ENCODE measurements at regions not wholly inside any gene's neighbourhood (a gene's known extent, or its start where the extent isn't known, plus 50 kb on each side); places are given as distances from the start of the nearest gene placed in this dataset.

DNA sequence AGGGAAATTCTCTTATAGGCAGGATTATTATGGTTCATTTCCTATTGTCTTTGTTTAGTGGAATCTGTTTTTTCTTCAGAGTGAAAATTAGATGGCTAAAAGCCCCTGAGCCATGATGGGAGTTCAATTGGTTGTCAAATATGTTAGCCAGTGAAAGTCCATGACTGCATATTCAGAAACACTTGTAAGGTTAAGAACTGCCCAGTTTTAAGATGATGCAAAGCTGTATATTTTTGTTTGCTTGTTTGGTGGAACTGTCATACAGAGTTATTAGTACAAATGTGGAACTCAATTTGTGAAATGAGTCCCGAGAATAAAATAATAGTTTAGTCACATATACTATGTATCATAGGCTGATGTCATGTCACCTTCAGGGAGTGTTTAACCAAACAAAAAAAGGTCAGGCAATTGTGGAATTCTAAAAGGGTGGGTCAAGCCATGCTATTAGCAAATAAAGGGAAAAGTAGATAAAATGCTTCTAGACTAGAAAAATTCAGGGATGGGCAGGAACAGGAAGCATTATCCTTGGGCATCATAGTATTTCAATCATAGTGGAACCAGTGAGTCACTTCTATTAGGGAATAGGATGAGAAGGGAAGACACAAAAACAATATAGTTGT, 248.3 kb upstream of the SLITRK1 start (continued):
- TF ChIP-seq, protein P1, sequence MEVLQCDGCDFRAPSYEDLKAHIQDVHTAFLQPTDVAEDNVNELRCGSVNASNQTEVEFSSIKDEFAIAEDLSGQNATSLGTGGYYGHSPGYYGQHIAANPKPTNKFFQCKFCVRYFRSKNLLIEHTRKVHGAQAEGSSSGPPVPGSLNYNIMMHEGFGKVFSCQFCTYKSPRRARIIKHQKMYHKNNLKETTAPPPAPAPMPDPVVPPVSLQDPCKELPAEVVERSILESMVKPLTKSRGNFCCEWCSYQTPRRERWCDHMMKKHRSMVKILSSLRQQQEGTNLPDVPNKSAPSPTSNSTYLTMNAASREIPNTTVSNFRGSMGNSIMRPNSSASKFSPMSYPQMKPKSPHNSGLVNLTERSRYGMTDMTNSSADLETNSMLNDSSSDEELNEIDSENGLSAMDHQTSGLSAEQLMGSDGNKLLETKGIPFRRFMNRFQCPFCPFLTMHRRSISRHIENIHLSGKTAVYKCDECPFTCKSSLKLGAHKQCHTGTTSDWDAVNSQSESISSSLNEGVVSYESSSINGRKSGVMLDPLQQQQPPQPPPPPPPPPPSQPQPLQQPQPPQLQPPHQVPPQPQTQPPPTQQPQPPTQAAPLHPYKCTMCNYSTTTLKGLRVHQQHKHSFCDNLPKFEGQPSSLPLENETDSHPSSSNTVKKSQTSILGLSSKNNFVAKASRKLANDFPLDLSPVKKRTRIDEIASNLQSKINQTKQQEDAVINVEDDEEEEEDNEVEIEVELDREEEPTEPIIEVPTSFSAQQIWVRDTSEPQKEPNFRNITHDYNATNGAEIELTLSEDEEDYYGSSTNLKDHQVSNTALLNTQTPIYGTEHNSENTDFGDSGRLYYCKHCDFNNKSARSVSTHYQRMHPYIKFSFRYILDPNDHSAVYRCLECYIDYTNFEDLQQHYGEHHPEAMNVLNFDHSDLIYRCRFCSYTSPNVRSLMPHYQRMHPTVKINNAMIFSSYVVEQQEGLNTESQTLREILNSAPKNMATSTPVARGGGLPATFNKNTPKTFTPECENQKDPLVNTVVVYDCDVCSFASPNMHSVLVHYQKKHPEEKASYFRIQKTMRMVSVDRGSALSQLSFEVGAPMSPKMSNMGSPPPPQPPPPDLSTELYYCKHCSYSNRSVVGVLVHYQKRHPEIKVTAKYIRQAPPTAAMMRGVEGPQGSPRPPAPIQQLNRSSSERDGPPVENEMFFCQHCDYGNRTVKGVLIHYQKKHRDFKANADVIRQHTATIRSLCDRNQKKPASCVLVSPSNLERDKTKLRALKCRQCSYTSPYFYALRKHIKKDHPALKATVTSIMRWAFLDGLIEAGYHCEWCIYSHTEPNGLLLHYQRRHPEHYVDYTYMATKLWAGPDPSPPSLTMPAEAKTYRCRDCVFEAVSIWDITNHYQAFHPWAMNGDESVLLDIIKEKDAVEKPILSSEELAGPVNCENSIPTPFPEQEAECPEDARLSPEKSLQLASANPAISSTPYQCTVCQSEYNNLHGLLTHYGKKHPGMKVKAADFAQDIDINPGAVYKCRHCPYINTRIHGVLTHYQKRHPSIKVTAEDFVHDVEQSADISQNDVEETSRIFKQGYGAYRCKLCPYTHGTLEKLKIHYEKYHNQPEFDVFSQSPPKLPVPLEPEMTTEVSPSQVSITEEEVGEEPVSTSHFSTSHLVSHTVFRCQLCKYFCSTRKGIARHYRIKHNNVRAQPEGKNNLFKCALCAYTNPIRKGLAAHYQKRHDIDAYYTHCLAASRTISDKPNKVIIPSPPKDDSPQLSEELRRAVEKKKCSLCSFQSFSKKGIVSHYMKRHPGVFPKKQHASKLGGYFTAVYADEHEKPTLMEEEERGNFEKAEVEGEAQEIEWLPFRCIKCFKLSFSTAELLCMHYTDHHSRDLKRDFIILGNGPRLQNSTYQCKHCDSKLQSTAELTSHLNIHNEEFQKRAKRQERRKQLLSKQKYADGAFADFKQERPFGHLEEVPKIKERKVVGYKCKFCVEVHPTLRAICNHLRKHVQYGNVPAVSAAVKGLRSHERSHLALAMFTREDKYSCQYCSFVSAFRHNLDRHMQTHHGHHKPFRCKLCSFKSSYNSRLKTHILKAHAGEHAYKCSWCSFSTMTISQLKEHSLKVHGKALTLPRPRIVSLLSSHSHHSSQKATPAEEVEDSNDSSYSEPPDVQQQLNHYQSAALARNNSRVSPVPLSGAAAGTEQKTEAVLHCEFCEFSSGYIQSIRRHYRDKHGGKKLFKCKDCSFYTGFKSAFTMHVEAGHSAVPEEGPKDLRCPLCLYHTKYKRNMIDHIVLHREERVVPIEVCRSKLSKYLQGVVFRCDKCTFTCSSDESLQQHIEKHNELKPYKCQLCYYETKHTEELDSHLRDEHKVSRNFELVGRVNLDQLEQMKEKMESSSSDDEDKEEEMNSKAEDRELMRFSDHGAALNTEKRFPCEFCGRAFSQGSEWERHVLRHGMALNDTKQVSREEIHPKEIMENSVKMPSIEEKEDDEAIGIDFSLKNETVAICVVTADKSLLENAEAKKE (CRISPR knock-in tag; IDR thresholded peaks at IDR 0.05) = no peak

DNA sequence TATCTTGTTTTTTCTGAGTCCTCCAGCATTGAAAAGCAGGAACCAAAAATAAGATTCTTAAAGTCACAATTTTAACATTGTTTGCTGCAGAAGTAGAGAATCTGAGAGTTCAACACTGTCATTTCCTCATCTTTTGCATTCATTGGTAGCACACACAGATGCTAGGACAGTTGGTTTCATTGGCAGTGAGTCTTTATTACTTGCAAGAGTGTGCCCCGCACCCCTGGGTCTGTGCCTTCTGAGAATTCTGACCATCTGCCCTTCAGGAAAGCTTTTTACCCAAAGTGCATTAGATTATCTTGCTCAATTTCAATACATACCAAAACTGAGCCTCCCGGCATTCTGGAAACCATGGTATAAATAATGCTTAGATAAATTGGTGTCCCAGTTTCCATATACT, 247.7 kb upstream of the SLITRK1 start:
- no peak for ATAC-seq

DNA sequence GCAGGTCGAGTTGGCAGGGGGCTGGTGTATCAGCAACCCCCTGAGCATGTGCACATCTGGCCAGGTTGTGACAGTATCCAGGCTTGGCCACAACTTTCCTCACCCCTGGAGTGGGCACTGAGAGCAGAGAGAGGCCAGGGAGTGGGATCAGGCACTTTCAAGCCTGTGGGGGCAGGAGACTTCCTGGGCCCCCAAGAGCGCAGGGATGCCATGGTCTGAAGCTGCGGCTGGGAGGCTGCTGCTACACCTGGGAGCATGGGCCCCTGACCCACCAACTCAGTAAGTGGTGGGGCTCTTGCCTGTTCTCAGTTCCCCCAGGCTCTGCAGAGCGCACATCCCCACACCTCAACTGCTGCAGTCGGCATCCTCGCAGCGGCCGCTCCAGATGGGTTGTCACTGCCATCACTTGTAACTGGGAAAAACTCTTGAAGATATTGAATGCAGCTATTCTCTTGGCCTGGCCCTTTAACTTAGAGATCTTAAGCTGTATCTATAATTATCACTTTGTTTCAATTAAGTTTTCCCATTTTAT, 245.4 kb upstream of the SLITRK1 start:
- H3K27me3 ChIP-seq (ENCODE audit: insufficient read depth) = no peaks in the 10 kb centered on the region
- Mint-ChIP-seq H3K4me1 (no peaks in the 10 kb centered on the region), H3K4me3 (no peak overlapping the region), H3K27ac (no peak overlapping the region), H3K9me3 (no peaks in the 10 kb centered on the region), H3K36me3 (ENCODE audit: low read depth) (no peaks in the 10 kb centered on the region; the same call in 2 of the 3 replicates), H3K27me3 (ENCODE audit: insufficient read depth, low read depth, poor library complexity) (no peaks in the 10 kb centered on the region)
- H3K4me3 ChIP-seq = no peak overlapping the region
- no peaks in the 10 kb centered on the region for H3K79me2 ChIP-seq (replicated peaks; ENCODE audit: insufficient read depth)
- DNase-seq (ENCODE audit: low spot score) (no peak), ATAC-seq (no peak)
- H3K27ac ChIP-seq (ENCODE audit: low read depth) = no peak overlapping the region
- no peak overlapping the region for H2AFZ ChIP-seq
- no peaks in the 10 kb centered on the region for H3K4me1 ChIP-seq (ENCODE audit: insufficient read depth)
- H3K4me2 ChIP-seq = no peak overlapping the region
- no peaks in the 10 kb centered on the region for H3K9me2 ChIP-seq (ENCODE audit: insufficient read depth)
- H3F3A ChIP-seq (replicated peaks; ENCODE audit: low read depth) = no peaks in the 10 kb centered on the region
- H4K20me1 ChIP-seq (replicated peaks; ENCODE audit: insufficient read depth) = no peaks in the 10 kb centered on the region
- TF ChIP-seq STAT1 (IDR thresholded peaks at IDR 0.05; ENCODE audit: unreplicated experiment) (no peak), ZNF331 (CRISPR knock-in tag; IDR thresholded peaks at IDR 0.05; ENCODE audit: low read depth) (no peak), JUNB (IDR thresholded peaks at IDR 0.05; ENCODE audit: unreplicated experiment) (no peak), NANOG (IDR thresholded peaks at IDR 0.05; ENCODE audit: borderline replicate concordance) (no peak), EZH2 (IDR thresholded peaks at IDR 0.05; ENCODE audit: low read depth, unreplicated experiment) (no peak), POLR2AphosphoS5 (IDR thresholded peaks at IDR 0.05; ENCODE audit: low read depth) (no peak), ZNF114 (CRISPR knock-in tag; IDR thresholded peaks at IDR 0.05) (no peak)
- TF ChIP-seq, protein P2, sequence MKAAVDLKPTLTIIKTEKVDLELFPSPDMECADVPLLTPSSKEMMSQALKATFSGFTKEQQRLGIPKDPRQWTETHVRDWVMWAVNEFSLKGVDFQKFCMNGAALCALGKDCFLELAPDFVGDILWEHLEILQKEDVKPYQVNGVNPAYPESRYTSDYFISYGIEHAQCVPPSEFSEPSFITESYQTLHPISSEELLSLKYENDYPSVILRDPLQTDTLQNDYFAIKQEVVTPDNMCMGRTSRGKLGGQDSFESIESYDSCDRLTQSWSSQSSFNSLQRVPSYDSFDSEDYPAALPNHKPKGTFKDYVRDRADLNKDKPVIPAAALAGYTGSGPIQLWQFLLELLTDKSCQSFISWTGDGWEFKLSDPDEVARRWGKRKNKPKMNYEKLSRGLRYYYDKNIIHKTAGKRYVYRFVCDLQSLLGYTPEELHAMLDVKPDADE (IDR thresholded peaks at IDR 0.05) = no peak
- no peaks in the 10 kb centered on the region for H3K36me3 ChIP-seq (ENCODE audit: insufficient read depth)

More for the DNA sequence above, 247.7 kb upstream of the SLITRK1 start:
- no peak for TF ChIP-seq EZH2phosphoT487 (IDR thresholded peaks at IDR 0.05; ENCODE audit: unreplicated experiment)
- no peak for TF ChIP-seq POLR2AphosphoS5 (IDR thresholded peaks at IDR 0.05; ENCODE audit: low read depth)
- H3K27ac ChIP-seq (ENCODE audit: low read depth) = no peak overlapping the region
- no peaks in the 10 kb centered on the region for H3K4me1 ChIP-seq (ENCODE audit: insufficient read depth)
- H3F3A ChIP-seq (replicated peaks; ENCODE audit: low read depth) = no peaks in the 10 kb centered on the region
- no peak overlapping the region for H3K27ac Mint-ChIP-seq
- no peak overlapping the region for H2AFZ ChIP-seq
- H3K27me3 ChIP-seq (ENCODE audit: insufficient read depth) = no peaks in the 10 kb centered on the region
- no peak for DNase-seq (ENCODE audit: low spot score)
- no peaks in the 10 kb centered on the region for H3K9me3 Mint-ChIP-seq
- no peaks in the 10 kb centered on the region; the same call in 2 of the 3 replicates for H3K36me3 Mint-ChIP-seq (ENCODE audit: low read depth)
- no peak overlapping the region for H3K4me3 ChIP-seq
- H4K20me1 ChIP-seq (replicated peaks; ENCODE audit: insufficient read depth) = no peaks in the 10 kb centered on the region
- no peaks in the 10 kb centered on the region for H3K36me3 ChIP-seq (ENCODE audit: insufficient read depth)
- no peaks in the 10 kb centered on the region for H3K27me3 Mint-ChIP-seq (ENCODE audit: insufficient read depth, low read depth, poor library complexity)
- H3K4me2 ChIP-seq = no peak overlapping the region
- H3K4me3 Mint-ChIP-seq = no peak overlapping the region
- H3K79me2 ChIP-seq (replicated peaks; ENCODE audit: insufficient read depth) = no peaks in the 10 kb centered on the region
- no peaks in the 10 kb centered on the region for H3K4me1 Mint-ChIP-seq
- H3K9me2 ChIP-seq (ENCODE audit: insufficient read depth) = no peaks in the 10 kb centered on the region
